GM18861 (cell line): ENCODE measurements at regions not wholly inside any gene's neighbourhood (a gene's known extent, or its start where the extent isn't known, plus 50 kb on each side); places are given as distances from the start of the nearest gene placed in this dataset.

ENCODE experiments used
- ATAC-seq: cut with Tn5 transposase; IDR thresholded peaks from one replicate; pipeline ENCODE4 v1.9.1; 2021; ENCODE audit not compliant: unreplicated experiment

- no peak for ATAC-seq
Measured at GRCh38 chr2:12232876-12233275, 483.9 kb upstream of the TRIB2 start.

- ATAC-seq, result no peak
Measured at GRCh38 chr2:12236136-12236844, 480.4 kb upstream of the TRIB2 start.

- no peak for ATAC-seq
Measured at GRCh38 chr2:12240206-12240605, 476.5 kb upstream of the TRIB2 start.

- ATAC-seq, result no peak
Measured at GRCh38 chr2:12243381-12243780, 473.4 kb upstream of the TRIB2 start.

- ATAC-seq, result no peak
Measured at GRCh38 chr2:12244070-12244469, 472.7 kb upstream of the TRIB2 start.

- ATAC-seq, result no peak
Measured at GRCh38 chr2:12251121-12251520, 465.6 kb upstream of the TRIB2 start.

GRCh38 chr2:12251749-12252148 is 465.0 kb upstream of the TRIB2 start:
- no peak for ATAC-seq

GRCh38 chr2:12253167-12253778 is 463.5 kb upstream of the TRIB2 start:
- ATAC-seq, result no peak

- no peak for ATAC-seq
Measured at GRCh38 chr2:12254280-12254860, 462.4 kb upstream of the TRIB2 start.

- no peak for ATAC-seq
Measured at GRCh38 chr2:12256206-12256605, 460.5 kb upstream of the TRIB2 start.

- no peak for ATAC-seq
Measured at GRCh38 chr2:12257476-12257875, 459.3 kb upstream of the TRIB2 start.

GRCh38 chr2:12259493-12259892 is 457.2 kb upstream of the TRIB2 start:
- ATAC-seq, result no peak

- no peak for ATAC-seq
Measured at GRCh38 chr2:12261986-12262680, 454.6 kb upstream of the TRIB2 start.

- ATAC-seq, result no peak
Measured at GRCh38 chr2:12262681-12263436, 453.9 kb upstream of the TRIB2 start.

GRCh38 chr2:12263730-12264129 is 453.0 kb upstream of the TRIB2 start:
- no peak for ATAC-seq

GRCh38 chr2:12264146-12264545 is 452.6 kb upstream of the TRIB2 start:
- no peak for ATAC-seq

GRCh38 chr2:12265646-12266045 is 451.1 kb upstream of the TRIB2 start:
- ATAC-seq, result no peak

- ATAC-seq, result no peak
Measured at GRCh38 chr2:12267042-12267441, 449.7 kb upstream of the TRIB2 start.

- no peak for ATAC-seq
Measured at GRCh38 chr2:12269041-12269972, 447.4 kb upstream of the TRIB2 start.
